HepG2 (cell line): ENCODE measurements at regions not wholly inside any gene's neighbourhood (a gene's known extent, or its start where the extent isn't known, plus 50 kb on each side); places are given as distances from the start of the nearest gene placed in this dataset.

Experiments
- ATAC-seq: fragments of 200-7000 bp; cut with Tn5 transposase; 3 replicates; pipeline ENCODE4 v1.9.1; 2020; ENCODE audit warnings: mild to moderate bottlenecking, moderate library complexity
- BruUV-seq: library from RNA; stranded (reverse); fragments of 400-500 nt; replicated peaks from 2 replicates; lab custom pipeline; 2021; lab: Mats Ljungman, UMichigan
- CTCF ChIA-PET: fragments of 300-600 bp; formaldehyde crosslinking; extraction: SDS; loops from one replicate; lab custom pipeline; 2021; ENCODE audit warnings: low total read pairs, inconsistent platforms, low intra/inter-chr PET ratio; lab: Yijun Ruan, JAX
- POLR2A ChIA-PET: fragments of 350-600 bp; sonication (Branson Sonifier 250); formaldehyde crosslinking; loops from one replicate; lab custom pipeline; 2020; ENCODE audit warnings: antibody characterized with exemption, inconsistent platforms; lab: Yijun Ruan, JAX
- DNase-seq: peaks from one replicate; pipeline ENCODE4 v3.0.0-alpha.2; 2015; ENCODE audit warnings: low spot score
- FAIRE-seq: peaks from 3 replicates; lab custom pipeline; 2011; peaks lifted over from hg19 to GRCh38; lab: Jason Lieb, UNC
- H2AFZ ChIP-seq: one replicate; pipeline ENCODE4 v1.6.1; 2011; ENCODE audit warnings: low read length, inconsistent platforms
- H3K27ac ChIP-seq: fragments of 300-600 bp; 3 replicates; pipeline ENCODE4 v1.8.0; 2011; ENCODE audit warnings: mixed run types, mild to moderate bottlenecking, mixed read lengths, low read length, inconsistent platforms; ENCODE audit not compliant: insufficient read depth; ENCODE audit errors: extremely low read length
- H3K27me3 ChIP-seq, 2 experiments: fragments of 200-600 bp in 1 of 2; 2 replicates in 1 of 2; 3 replicates in 1 of 2; pipeline versions ENCODE4 v1.6.0 to v1.8.0; 2011; ENCODE audit warnings: low read length in 2 of 2, mild to moderate bottlenecking in 2 of 2, moderate library complexity in 2 of 2, inconsistent platforms in 1 of 2; ENCODE audit not compliant: insufficient read depth in 2 of 2, control insufficient read depth in 1 of 2
- H3K36me3 ChIP-seq, 2 experiments: fragments of 200-600 bp in 1 of 2; replicated peaks in 1 of 2; 2 replicates in 1 of 2; 3 replicates in 1 of 2; pipeline versions ENCODE4 v1.5.1 to v1.8.0; 2011; ENCODE audit warnings: low read length in 2 of 2, inconsistent platforms in 1 of 2; ENCODE audit not compliant: insufficient read depth in 2 of 2, control insufficient read depth in 1 of 2
- H3K4me1 ChIP-seq: 2 replicates; pipeline ENCODE4 v1.5.1; 2012; ENCODE audit warnings: low read length, inconsistent platforms; ENCODE audit not compliant: insufficient read depth
- H3K4me2 ChIP-seq: 2 replicates; pipeline ENCODE4 v1.6.0; 2011; ENCODE audit warnings: low read depth, low read length, inconsistent platforms
- H3K4me3 ChIP-seq, 3 experiments: fragments of 200-600 bp in 1 of 3; sonication (generic), shearing (Covaris generic) in 1 of 3; replicated peaks in 1 of 3; 2 replicates each; pipeline ENCODE4 v1.5.1; 2011 to 2016; ENCODE audit warnings: low read length in 3 of 3, inconsistent platforms in 2 of 3, low read depth in 2 of 3, mild to moderate bottlenecking in 2 of 3, control low read depth in 1 of 3, mixed read lengths in 1 of 3; ENCODE audit not compliant: insufficient read depth in 1 of 3
- H3K79me2 ChIP-seq: one replicate; pipeline ENCODE4 v1.6.1; 2011; ENCODE audit warnings: low read length, inconsistent platforms; ENCODE audit not compliant: insufficient read depth
- H3K9ac ChIP-seq: 2 replicates; pipeline ENCODE4 v1.6.0; 2011; ENCODE audit warnings: mild to moderate bottlenecking, low read depth, low read length, inconsistent platforms; ENCODE audit not compliant: insufficient read depth
- H3K9me3 ChIP-seq: 2 replicates; pipeline ENCODE4 v1.5.1; 2012; ENCODE audit warnings: mild to moderate bottlenecking, low read length
- H4K20me1 ChIP-seq: 2 replicates; pipeline ENCODE4 v1.6.0; 2011; ENCODE audit warnings: inconsistent platforms, mild to moderate bottlenecking, low read length, moderate library complexity; ENCODE audit not compliant: insufficient read depth
- BHLHE40 ChIP-seq: IDR thresholded peaks from 2 replicates; pipeline ENCODE4 v1.6.1; 2011; ENCODE audit warnings: low read length, improper control_type of control experiment
- KLF11 ChIP-seq: IDR thresholded peaks from 2 replicates; pipeline ENCODE4 v1.6.1; 2016; ENCODE audit warnings: missing compliant biosample characterization
- KLF15 ChIP-seq: sonication (generic); formaldehyde crosslinking; IDR thresholded peaks from 2 replicates; pipeline ENCODE4 v1.8.1; 2023; ENCODE audit warnings: borderline replicate concordance, mild to moderate bottlenecking, inconsistent platforms, missing genetic modification reagents, mixed read lengths
- KMT2A ChIP-seq: sonication (generic); formaldehyde crosslinking; IDR thresholded peaks from 2 replicates; pipeline ENCODE4 v1.4.0; 2020; ENCODE audit warnings: missing genetic modification reagents
- PHF20 ChIP-seq: sonication (generic); formaldehyde crosslinking; IDR thresholded peaks from 2 replicates; pipeline ENCODE4 v1.5.0; 2020; ENCODE audit warnings: mild to moderate bottlenecking, missing genetic modification reagents
- RAD21 ChIP-seq: fragments of 450-650 bp; formaldehyde crosslinking; IDR thresholded peaks from 2 replicates; pipeline ENCODE4 v1.5.0; 2020; ENCODE audit warnings: mild to moderate bottlenecking
- SMC3 ChIP-seq: IDR thresholded peaks from 2 replicates; pipeline ENCODE4 v1.6.1; 2011; ENCODE audit warnings: low read length, improper control_type of control experiment
- SMYD3 ChIP-seq: sonication (generic); formaldehyde crosslinking; IDR thresholded peaks from 2 replicates; pipeline ENCODE4 v1.8.1; 2023; ENCODE audit warnings: mild to moderate bottlenecking, missing genetic modification reagents
- SP2 ChIP-seq: sonication (generic); formaldehyde crosslinking; IDR thresholded peaks from 2 replicates; pipeline ENCODE4 v1.5.1; 2020; ENCODE audit warnings: mild to moderate bottlenecking, missing genetic modification reagents
- SPEN ChIP-seq: sonication (generic); formaldehyde crosslinking; IDR thresholded peaks from 2 replicates; pipeline ENCODE4 v1.5.1; 2020; ENCODE audit warnings: low read depth, mild to moderate bottlenecking, missing genetic modification reagents
- TBX2 ChIP-seq: sonication (generic); formaldehyde crosslinking; IDR thresholded peaks from 2 replicates; pipeline ENCODE4 v1.5.0; 2020; ENCODE audit warnings: missing genetic modification reagents, mild to moderate bottlenecking, borderline replicate concordance
- TOE1 ChIP-seq: sonication (generic); formaldehyde crosslinking; IDR thresholded peaks from 2 replicates; pipeline ENCODE4 v1.4.0; 2020; ENCODE audit warnings: mild to moderate bottlenecking, missing genetic modification reagents
- ZFP37 ChIP-seq: sonication (generic); formaldehyde crosslinking; IDR thresholded peaks from 2 replicates; pipeline ENCODE4 v1.4.0; 2020; ENCODE audit warnings: missing genetic modification reagents, borderline replicate concordance
- ZNF138 ChIP-seq: sonication (generic); formaldehyde crosslinking; IDR thresholded peaks from 2 replicates; pipeline ENCODE4 v1.5.0; 2020; ENCODE audit warnings: mild to moderate bottlenecking, low read depth, missing genetic modification reagents
- ZNF543 ChIP-seq: sonication (generic); formaldehyde crosslinking; IDR thresholded peaks from 2 replicates; pipeline ENCODE4 v1.4.0; 2020; ENCODE audit warnings: mild to moderate bottlenecking, missing genetic modification reagents
- ZNF691 ChIP-seq: sonication (generic); formaldehyde crosslinking; IDR thresholded peaks from 2 replicates; pipeline ENCODE4 v1.4.0; 2020; ENCODE audit warnings: missing genetic modification reagents, low read depth, mild to moderate bottlenecking, borderline replicate concordance
- ZXDC ChIP-seq: sonication (generic); formaldehyde crosslinking; IDR thresholded peaks from 2 replicates; pipeline ENCODE4 v1.5.0; 2020; ENCODE audit warnings: mild to moderate bottlenecking, missing genetic modification reagents
- WGBS: methylation state at CpG from one replicate; pipeline ENCODE4 v1.1.6; 2017; ENCODE audit warnings: low lambda C conversion rate; 5-methylcytosine and 5-hydroxymethylcytosine counted together
- in situ Hi-C: cut with HindIII; loops from 2 replicates; pipeline ENCODE4 v1.10.0; 2017; ENCODE audit warnings: low pct_unique_long_range_greater_than_20kb; ENCODE audit not compliant: extremely low pct_ligation_motif_present
- intact Hi-C: fragments of 100-400 bp; cut with micrococcal nuclease; formaldehyde crosslinking; loops from one replicate; pipeline ENCODE4 v1.10.0; 2022; ENCODE audit not compliant: unreplicated experiment
- TF ChIP-seq, protein P1 (sequence below): sonication (generic); IDR thresholded peaks from 2 replicates; pipeline ENCODE4 v1.6.1; 2016; ENCODE audit warnings: low read depth, borderline replicate concordance

DNA sequence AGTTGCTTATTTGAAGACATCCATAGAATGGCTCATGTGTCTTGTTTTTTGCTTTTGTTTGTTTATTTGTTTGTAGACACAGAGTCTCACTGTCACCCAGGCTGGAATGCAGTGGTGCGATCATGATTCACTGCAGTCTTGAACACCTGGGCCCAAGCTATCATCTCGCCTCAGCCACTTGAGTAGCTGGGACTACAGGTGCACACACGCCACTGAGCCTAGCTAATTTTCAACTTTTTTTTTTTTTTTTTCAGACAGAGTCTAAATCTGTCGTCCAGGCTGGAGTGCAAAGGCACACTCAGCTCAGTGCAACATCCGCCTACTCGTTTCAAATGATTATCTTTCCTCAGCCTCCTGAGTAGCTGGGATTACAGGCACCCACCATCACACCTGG lies 83.3 kb upstream of the KLF6 start (continued):
- TF ChIP-seq, protein P1, sequence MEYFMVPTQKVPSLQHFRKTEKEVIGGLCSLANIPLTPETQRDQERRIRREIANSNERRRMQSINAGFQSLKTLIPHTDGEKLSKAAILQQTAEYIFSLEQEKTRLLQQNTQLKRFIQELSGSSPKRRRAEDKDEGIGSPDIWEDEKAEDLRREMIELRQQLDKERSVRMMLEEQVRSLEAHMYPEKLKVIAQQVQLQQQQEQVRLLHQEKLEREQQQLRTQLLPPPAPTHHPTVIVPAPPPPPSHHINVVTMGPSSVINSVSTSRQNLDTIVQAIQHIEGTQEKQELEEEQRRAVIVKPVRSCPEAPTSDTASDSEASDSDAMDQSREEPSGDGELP: no peak
- TF ChIP-seq SMC3: no peak
- TF ChIP-seq, all 625 proteins: peak for 0

DNA sequence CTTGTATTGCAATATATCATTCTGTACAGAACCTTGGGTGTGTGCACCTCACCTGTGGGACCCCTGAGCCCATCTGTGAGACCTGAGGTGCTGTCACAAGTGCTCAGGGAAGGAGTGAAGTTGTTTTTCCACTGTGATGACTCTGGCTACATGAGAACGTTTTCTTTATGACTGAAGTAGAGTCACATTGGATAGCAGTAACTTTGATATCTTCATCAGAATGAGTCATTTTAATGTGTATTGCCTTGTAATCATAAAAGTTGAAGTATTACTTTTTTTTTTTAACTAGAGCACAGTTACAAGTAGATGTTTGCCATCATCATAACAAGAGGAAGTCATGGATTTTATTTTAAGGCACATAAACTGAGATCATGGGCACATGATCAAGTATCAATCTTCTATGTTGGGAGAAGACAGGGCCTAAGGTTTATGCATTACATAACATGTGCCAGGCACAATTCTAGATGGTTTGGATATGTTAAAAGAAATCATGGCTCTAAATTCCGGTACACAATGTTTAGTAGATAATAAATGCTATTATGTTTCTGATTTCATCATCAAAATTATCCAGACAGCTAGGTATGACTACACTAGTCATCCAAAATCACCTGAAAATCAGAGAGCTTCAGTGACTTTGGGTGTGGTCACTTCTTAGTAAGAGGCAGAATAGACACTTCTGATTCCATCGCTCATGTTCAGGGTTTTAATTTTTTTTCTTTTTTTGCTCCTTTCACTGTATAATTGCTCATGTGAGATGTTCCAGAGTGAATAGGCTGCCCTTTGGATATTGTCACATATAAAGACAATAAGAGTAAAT lies 82.7 kb upstream of the KLF6 start:
- H4K20me1 ChIP-seq: no peaks in the 10 kb centered on the region
- H3K4me1 ChIP-seq: peaks cover 35% of the 10 kb centered on the region
- CTCF ChIA-PET: no interaction called here
- intact Hi-C loops (no loop called here), in situ Hi-C loops (no loop called here)
- FAIRE-seq (no peak), ATAC-seq (no peak), DNase-seq (no peak)
- WGBS: 76% methylated on average over 3 of the region's 3 CpGs
- no peak overlapping the region for H3K4me2 ChIP-seq
- H2AFZ ChIP-seq: no peak overlapping the region
- BruUV-seq: no TSS peak
- H3K9me3 ChIP-seq: no peaks in the 10 kb centered on the region
- no peaks in the 10 kb centered on the region for H3K79me2 ChIP-seq
- no peak overlapping the region for H3K9ac ChIP-seq
- no peaks in the 10 kb centered on the region for H3K36me3 ChIP-seq
- POLR2A ChIA-PET: interaction anchor here (0.8 kb wide), 1 partner anchor 82 kb away, joined by 4 read pairs; the partner anchor contains the start of gene KLF6
- H3K27me3 ChIP-seq: no peaks in the 10 kb centered on the region
- no peak overlapping the region for H3K4me3 ChIP-seq
- TF ChIP-seq ZNF543: no peak
- TF ChIP-seq ZNF138 (CRISPR knock-in tag): no peak
- TF ChIP-seq SPEN (CRISPR knock-in tag): no peak
- no peak for TF ChIP-seq TBX2 (CRISPR knock-in tag)
- no peak for TF ChIP-seq SP2
- TF ChIP-seq ZXDC: no peak
- TF ChIP-seq KMT2A: no peak
- TF ChIP-seq ZFP37 (CRISPR knock-in tag): no peak
- TF ChIP-seq PHF20: no peak
- TF ChIP-seq SMYD3 (CRISPR knock-in tag): no peak
- TF ChIP-seq ZNF691 (CRISPR knock-in tag): no peak
- TF ChIP-seq TOE1 (CRISPR knock-in tag): no peak
- no peak for TF ChIP-seq RAD21 (CRISPR knock-in tag)
- no peak for TF ChIP-seq KLF11 (CRISPR knock-in tag)
- no peak for TF ChIP-seq BHLHE40
- TF ChIP-seq KLF15 (CRISPR knock-in tag): no peak
- no peak overlapping the region for H3K27ac ChIP-seq
